ENCODE measurements at regions not wholly inside any gene's neighbourhood (a gene's known extent, or its start where the extent isn't known, plus 50 kb on each side); places are given as distances from the start of the nearest gene placed in this dataset.
"Not testable (repeated sequence)": the region's sequence is repeated elsewhere in the genome, so short reads cannot be mapped to it uniquely, and the experiment has no call there.

DNA sequence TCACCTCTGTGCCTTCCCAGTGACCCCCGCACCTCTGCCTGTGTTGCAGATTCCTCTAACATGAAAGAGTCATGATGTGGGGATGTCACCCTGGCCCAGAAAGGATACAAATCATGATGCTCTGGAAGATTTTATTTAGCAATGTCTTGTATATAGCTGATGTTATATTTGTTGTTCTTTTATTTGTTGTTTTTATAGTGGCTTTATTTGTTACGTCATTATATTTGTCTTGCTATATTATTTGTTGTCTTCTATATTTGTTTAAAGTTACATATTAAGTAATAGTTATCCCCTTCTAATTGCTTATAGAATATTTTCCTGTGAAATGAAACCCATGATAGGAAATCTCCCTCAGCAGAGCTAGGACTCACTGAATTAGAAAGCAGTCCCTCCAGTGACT lies 1149.2 kb downstream of the UQCRFS1 start:
- Histone ChIP-seq H3K27ac (no peak overlapping the region), H3K27me3 (no peaks in the 10 kb centered on the region), H3K4me3 (no peak overlapping the region), H3K4me1 (no peaks in the 10 kb centered on the region), H3K36me3 (no peaks in the 10 kb centered on the region), H3K9me3 (peaks cover 0 to under 1% (median 0%) of the 10 kb centered on the region in 12 donors)
- intact Hi-C loops (cut with DNase I), result no loop called here
- TF ChIP-seq POLR2A (IDR thresholded peaks at IDR 0.05), result no peak
- TF ChIP-seq, protein P1, sequence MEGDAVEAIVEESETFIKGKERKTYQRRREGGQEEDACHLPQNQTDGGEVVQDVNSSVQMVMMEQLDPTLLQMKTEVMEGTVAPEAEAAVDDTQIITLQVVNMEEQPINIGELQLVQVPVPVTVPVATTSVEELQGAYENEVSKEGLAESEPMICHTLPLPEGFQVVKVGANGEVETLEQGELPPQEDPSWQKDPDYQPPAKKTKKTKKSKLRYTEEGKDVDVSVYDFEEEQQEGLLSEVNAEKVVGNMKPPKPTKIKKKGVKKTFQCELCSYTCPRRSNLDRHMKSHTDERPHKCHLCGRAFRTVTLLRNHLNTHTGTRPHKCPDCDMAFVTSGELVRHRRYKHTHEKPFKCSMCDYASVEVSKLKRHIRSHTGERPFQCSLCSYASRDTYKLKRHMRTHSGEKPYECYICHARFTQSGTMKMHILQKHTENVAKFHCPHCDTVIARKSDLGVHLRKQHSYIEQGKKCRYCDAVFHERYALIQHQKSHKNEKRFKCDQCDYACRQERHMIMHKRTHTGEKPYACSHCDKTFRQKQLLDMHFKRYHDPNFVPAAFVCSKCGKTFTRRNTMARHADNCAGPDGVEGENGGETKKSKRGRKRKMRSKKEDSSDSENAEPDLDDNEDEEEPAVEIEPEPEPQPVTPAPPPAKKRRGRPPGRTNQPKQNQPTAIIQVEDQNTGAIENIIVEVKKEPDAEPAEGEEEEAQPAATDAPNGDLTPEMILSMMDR (IDR thresholded peaks at IDR 0.05), result no peak
- 87 to 92% (median 89%) methylated on average over 2 of the region's 2 CpGs for WGBS, 4 donors
- ATAC-seq, result no peak
- DNase-seq, result no peak

DNA sequence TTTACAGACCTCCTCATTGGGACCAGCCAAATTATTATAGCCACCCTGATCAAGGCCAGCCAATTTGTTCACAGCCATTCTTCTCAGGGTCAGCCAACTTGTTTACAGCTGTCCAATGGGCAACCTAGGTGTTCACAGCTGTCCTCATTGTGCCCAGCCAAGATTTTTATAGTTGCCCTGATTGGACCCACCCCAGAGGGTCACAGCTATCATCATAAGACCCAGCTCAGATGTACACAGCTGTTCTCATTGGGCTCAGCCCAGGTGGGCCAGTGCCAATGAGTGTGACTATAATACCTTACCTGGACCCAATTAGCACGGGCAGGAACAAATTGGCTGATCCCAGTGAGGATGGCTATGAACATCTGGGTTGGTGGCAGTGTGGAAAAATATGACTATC lies 1151.8 kb downstream of the UQCRFS1 start:
- H3K4me1 ChIP-seq, result no peaks in the 10 kb centered on the region
- H3K9me3 ChIP-seq, result peaks cover 0 to 6% (median 0%) of the 10 kb centered on the region in 12 donors
- no peak for ATAC-seq
- H3K36me3 ChIP-seq, result no peaks in the 10 kb centered on the region
- no peak overlapping the region for H3K27ac ChIP-seq
- WGBS, 4 donors, result 74 to 100% (median 82%) methylated on average over 1 of the region's 1 CpG
- DNase-seq, result no peak
- H3K27me3 ChIP-seq, result no peaks in the 10 kb centered on the region
- TF ChIP-seq, protein P1 (IDR thresholded peaks at IDR 0.05), result no peak
- no peak for TF ChIP-seq POLR2A (IDR thresholded peaks at IDR 0.05)
- intact Hi-C loops (cut with DNase I), result no loop called here
- H3K4me3 ChIP-seq, result no peak overlapping the region

DNA sequence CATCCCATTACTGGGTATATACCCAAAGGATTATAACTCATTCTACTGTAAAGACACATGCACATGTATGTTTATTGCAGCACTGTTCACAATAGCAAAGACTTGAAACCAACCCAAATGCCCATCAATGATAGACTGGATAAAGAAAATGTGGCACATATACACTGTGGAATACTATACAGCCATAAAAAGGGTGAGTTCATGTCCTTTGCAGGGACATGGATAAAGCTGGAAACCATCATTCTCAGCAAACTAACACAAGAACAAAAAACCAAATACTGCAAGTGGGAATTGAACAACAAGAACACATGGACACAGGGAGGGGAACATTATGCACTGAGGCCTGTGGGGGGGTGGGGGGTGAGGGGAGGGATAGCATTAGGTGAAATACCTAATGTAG lies 1155.9 kb downstream of the UQCRFS1 start:
- H3K27ac ChIP-seq; ATAC-seq; DNase-seq; intact Hi-C loops (cut with DNase I); H3K36me3 ChIP-seq; H3K9me3 ChIP-seq; H3K27me3 ChIP-seq; H3K4me1 ChIP-seq; H3K4me3 ChIP-seq: not testable (repeated sequence)

DNA sequence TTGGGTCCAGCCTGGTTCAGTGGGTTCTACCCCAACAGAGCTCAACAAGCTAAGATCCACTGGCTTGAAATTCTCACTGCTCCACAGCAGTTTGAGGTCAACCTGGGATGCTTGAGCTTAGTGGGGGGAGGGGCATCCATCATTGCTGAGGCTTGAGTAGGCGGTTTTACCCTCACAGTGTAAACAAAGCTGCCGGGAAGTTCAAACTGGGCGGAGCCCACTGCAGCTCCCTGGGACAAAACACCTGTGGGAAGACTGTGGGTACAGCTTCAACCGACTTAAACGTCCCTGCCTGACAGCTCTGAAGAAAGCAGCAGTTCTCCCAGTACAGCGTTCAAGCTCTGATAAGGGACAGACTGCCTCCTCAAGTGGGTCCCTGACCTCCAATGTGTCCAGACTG lies 1161.9 kb downstream of the UQCRFS1 start:
- WGBS, 4 donors, result 48 to 62% (median 53%) methylated on average over 6 of the region's 6 CpGs

DNA sequence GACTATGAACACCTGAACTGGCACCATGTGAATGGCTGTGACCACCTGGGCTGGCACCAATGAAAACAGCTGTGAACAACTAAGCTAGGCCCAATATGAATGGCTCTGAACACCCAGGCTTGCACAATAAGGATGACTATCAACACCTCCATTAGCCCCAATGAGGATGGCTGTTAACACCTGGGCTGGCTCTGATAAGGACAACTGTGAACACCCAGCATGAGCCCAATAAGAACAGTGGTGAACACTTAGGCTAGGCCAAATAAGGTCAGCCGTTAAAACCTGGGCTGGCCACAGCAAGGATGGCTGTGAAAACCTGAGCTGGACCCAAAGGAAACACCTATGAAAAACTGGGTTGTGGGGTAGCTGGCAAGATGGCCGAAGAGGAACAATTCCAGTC lies 1163.1 kb downstream of the UQCRFS1 start:
- DNase-seq, result no peak
- H3K9me3 ChIP-seq, result peaks cover 0 to 16% (median 0%) of the 10 kb centered on the region in 12 donors
- intact Hi-C loops (cut with DNase I), result no loop called here
- H3K27ac ChIP-seq, result no peak overlapping the region
- H3K4me1 ChIP-seq, result no peaks in the 10 kb centered on the region
- no peak for ATAC-seq
- H3K36me3 ChIP-seq, result no peaks in the 10 kb centered on the region
- no peak overlapping the region for H3K4me3 ChIP-seq
- WGBS, 4 donors, result 75 to 96% (median 84%) methylated on average over 2 of the region's 2 CpGs
- H3K27me3 ChIP-seq, result peaks cover 0 to 8% (median 0%) of the 10 kb centered on the region in 9 donors
- TF ChIP-seq, protein P1 (IDR thresholded peaks at IDR 0.05), result no peak
- no peak for TF ChIP-seq POLR2A (IDR thresholded peaks at IDR 0.05)

More for the DNA sequence above, 1161.9 kb downstream of the UQCRFS1 start:
- no peaks in the 10 kb centered on the region for H3K36me3 ChIP-seq
- intact Hi-C loops (cut with DNase I), result no loop called here
- peaks cover 0 to 8% (median 0%) of the 10 kb centered on the region in 9 donors for H3K27me3 ChIP-seq
- no peaks in the 10 kb centered on the region for H3K4me1 ChIP-seq
- H3K9me3 ChIP-seq, result peaks cover 0 to 16% (median 0%) of the 10 kb centered on the region in 12 donors
- ATAC-seq (no peak), DNase-seq (no peak)
- H3K27ac ChIP-seq, result no peak overlapping the region
- H3K4me3 ChIP-seq, result no peak overlapping the region
- TF ChIP-seq, protein P1 (IDR thresholded peaks at IDR 0.05), result no peak
- TF ChIP-seq POLR2A (IDR thresholded peaks at IDR 0.05), result no peak

All from heart left ventricle (tissue), 16 donors.